ENCODE measurements at regions not wholly inside any gene's neighbourhood (a gene's known extent, or its start where the extent isn't known, plus 50 kb on each side); places are given as distances from the start of the nearest gene placed in this dataset.

DNA sequence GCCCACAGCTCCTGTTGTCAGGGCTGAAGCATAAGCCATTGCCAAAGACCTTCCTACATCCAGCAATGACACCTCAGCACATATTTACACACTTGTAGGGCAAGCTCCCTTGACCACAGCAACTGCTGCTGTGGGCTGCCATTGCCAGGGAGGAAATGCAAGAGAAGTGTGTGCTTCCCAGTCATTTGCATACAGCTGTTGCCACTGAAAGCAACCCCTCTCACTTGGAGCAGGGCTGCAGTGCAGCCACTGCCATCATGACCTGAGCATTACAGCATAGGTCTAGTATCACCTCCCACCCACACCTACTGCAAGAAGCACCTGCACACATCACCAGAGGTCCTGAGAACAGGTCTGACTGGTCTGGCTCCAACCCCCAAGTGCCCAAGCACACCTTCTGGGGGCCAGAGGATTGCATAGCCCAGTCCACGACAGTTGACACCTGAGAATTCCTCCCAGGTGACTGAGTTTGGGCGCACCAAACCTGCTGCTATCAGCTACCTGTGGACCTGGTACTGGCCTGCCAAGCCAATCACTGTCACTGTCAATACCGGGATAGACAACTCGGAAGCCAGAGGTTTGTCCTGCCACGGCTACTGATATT lies 636.5 kb upstream of the SLIT2 start:
- DNase-seq (ENCODE audit: extremely low read depth, low read depth) = no peak
- TF ChIP-seq CTCF (IDR thresholded peaks at IDR 0.05; ENCODE audit: low read depth, low read length) = no peak

GRCh38 chr4:19614171-19614570 lies 637.5 kb upstream of the SLIT2 start:
- no peak for TF ChIP-seq CTCF (IDR thresholded peaks at IDR 0.05; ENCODE audit: low read depth, low read length)
- no peak for DNase-seq (ENCODE audit: extremely low read depth, low read depth)

- TF ChIP-seq CTCF (IDR thresholded peaks at IDR 0.05; ENCODE audit: low read depth, low read length) = no peak
- no peak for DNase-seq (ENCODE audit: extremely low read depth, low read depth)
These were observed 655.4 kb upstream of the SLIT2 start for GRCh38 chr4:19596342-19596741.

- no peak for TF ChIP-seq CTCF (IDR thresholded peaks at IDR 0.05; ENCODE audit: low read depth, low read length)
- no peak for DNase-seq (ENCODE audit: extremely low read depth, low read depth)
These were observed 659.3 kb upstream of the SLIT2 start for GRCh38 chr4:19592391-19592790.

GRCh38 chr4:19583827-19584569 lies 667.7 kb upstream of the SLIT2 start:
- no peak for TF ChIP-seq CTCF (IDR thresholded peaks at IDR 0.05; ENCODE audit: low read depth, low read length)
- DNase-seq (ENCODE audit: extremely low read depth, low read depth) = no peak

DNA sequence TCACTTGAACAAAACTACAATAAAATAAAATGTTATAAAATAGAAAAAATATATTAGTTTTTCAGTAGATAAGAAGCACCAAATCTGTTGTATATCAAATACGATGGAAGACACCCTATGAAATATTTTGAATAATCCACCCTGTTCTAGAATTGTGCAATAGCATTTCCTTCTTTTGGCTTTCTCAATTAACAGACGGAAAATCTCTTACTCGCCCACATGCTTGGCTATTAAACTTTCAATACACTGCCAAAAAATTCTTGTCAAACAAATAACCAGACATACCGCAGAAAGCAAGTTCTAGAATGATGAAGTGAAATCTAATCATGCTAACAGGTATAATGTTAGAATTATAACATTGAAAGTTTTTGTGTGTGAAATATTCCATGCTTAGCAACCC lies 671.6 kb upstream of the SLIT2 start:
- DNase-seq (ENCODE audit: extremely low read depth, low read depth) = peak; percentile 4
- no peak for TF ChIP-seq CTCF (IDR thresholded peaks at IDR 0.05; ENCODE audit: low read depth, low read length)

DNA sequence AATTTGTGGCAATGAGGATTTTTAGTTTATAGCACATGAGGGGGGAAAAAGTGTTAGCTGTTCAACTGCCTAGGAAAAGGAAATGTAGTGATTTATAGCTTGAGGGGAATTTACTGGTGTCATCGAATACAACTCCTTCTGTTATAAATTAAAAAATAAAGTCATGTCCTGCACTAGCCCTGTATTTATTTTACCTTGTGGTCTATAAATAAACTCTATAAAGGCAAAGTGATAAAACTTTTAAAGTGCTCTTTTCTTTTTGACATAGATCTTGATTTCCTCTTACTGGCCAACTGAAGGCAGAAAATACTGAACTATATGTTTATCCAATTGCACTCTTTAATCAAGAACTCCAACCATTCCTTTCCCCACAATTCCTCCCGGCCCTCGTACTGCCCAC lies 672.1 kb upstream of the SLIT2 start:
- no peak for DNase-seq (ENCODE audit: extremely low read depth, low read depth)
- no peak for TF ChIP-seq CTCF (IDR thresholded peaks at IDR 0.05; ENCODE audit: low read depth, low read length)

Data from AG09319 (cell line).